ENCODE measurements at regions not wholly inside any gene's neighbourhood (a gene's known extent, or its start where the extent isn't known, plus 50 kb on each side); places are given as distances from the start of the nearest gene placed in this dataset.

GRCh38 chr5:33182986-33183385, 257.8 kb upstream of the TARS1 start:
- no peak for TF ChIP-seq EZH2 (IDR thresholded peaks at IDR 0.05; ENCODE audit: low read length, unreplicated experiment)
- TF ChIP-seq, protein P1, sequence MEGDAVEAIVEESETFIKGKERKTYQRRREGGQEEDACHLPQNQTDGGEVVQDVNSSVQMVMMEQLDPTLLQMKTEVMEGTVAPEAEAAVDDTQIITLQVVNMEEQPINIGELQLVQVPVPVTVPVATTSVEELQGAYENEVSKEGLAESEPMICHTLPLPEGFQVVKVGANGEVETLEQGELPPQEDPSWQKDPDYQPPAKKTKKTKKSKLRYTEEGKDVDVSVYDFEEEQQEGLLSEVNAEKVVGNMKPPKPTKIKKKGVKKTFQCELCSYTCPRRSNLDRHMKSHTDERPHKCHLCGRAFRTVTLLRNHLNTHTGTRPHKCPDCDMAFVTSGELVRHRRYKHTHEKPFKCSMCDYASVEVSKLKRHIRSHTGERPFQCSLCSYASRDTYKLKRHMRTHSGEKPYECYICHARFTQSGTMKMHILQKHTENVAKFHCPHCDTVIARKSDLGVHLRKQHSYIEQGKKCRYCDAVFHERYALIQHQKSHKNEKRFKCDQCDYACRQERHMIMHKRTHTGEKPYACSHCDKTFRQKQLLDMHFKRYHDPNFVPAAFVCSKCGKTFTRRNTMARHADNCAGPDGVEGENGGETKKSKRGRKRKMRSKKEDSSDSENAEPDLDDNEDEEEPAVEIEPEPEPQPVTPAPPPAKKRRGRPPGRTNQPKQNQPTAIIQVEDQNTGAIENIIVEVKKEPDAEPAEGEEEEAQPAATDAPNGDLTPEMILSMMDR (conservative IDR thresholded peaks at IDR 0.05; ENCODE audit: low read depth, low read length): no peak
- TF ChIP-seq EZH2phosphoT487 (IDR thresholded peaks at IDR 0.05; ENCODE audit: borderline replicate concordance, low read length): no peak

All from PC-3 (cell line).